ENCODE measurements at regions not wholly inside any gene's neighbourhood (a gene's known extent, or its start where the extent isn't known, plus 50 kb on each side); places are given as distances from the start of the nearest gene placed in this dataset.
A peak's percentile ranks its signal among the peaks of the same experiment; 100 is the strongest.

DNA sequence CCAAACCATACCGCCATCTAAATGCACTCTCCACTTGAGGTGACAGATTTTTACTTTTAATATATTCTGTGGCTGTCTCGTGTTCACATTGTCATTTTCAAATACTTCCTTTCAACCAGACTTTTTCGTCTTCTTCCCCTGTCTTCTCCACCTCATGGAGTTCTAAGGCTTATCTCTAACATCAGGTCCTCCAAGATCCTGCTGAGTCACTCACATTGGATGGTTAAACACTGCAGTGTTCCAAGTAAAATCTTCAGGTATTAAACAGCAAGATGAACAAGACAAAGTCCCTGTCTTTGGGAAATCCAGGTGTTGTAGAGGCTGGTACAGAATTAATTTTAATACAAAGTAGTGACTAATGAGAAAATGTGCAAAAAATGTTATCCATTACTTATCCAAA lies 330.2 kb upstream of the KIF2B start:
- no peak for TF ChIP-seq ZNF432 (CRISPR knock-in tag; IDR thresholded peaks at IDR 0.05; ENCODE audit: borderline replicate concordance)
- no peak for TF ChIP-seq ZBTB1 (CRISPR knock-in tag; IDR thresholded peaks at IDR 0.05; ENCODE audit: borderline replicate concordance)
- no peak for TF ChIP-seq ZNF256 (CRISPR knock-in tag; conservative IDR thresholded peaks at IDR 0.05)
- TF ChIP-seq NFE2L2 (IDR thresholded peaks at IDR 0.05; ENCODE audit: low read length), result peak; percentile 26; the same call in 1 of the 2 replicates
- intact Hi-C loops (cut with micrococcal nuclease; ENCODE audit: unreplicated experiment), result no loop called here
- Histone ChIP-seq H3K9ac (ENCODE audit: insufficient read depth, low read depth, low read length) (no peak overlapping the region), H3K27ac (ENCODE audit: extremely low read length, insufficient read depth, low read length) (no peak overlapping the region), H2AFZ (ENCODE audit: low read length) (no peak overlapping the region), H3K9me3 (ENCODE audit: low read length) (peaks cover 74% of the 10 kb centered on the region), H4K20me1 (ENCODE audit: insufficient read depth, low read length) (no peaks in the 10 kb centered on the region), H3K4me2 (ENCODE audit: low read depth, low read length) (no peak overlapping the region), H3K27me3 (ENCODE audit: control insufficient read depth in 1 of 2, insufficient read depth in 2 of 2, low read length in 2 of 2) (no peaks in the 10 kb centered on the region), H3K4me3 (replicated peaks in 1 of 3; ENCODE audit: insufficient read depth in 1 of 3, low read depth in 2 of 3, low read length in 3 of 3) (no peak overlapping the region), H3K4me1 (ENCODE audit: insufficient read depth, low read length) (no peaks in the 10 kb centered on the region), H3K79me2 (ENCODE audit: insufficient read depth, low read length) (no peaks in the 10 kb centered on the region), H3K36me3 (replicated peaks in 1 of 2; ENCODE audit: control insufficient read depth in 1 of 2, insufficient read depth in 2 of 2, low read length in 2 of 2) (no peaks in the 10 kb centered on the region)
- CTCF ChIA-PET (ENCODE audit: low intra/inter-chr PET ratio, low total read pairs), result no interaction called here
- in situ Hi-C loops (cut with HindIII; ENCODE audit: extremely low pct_ligation_motif_present, low pct_unique_long_range_greater_than_20kb), result no loop called here
- WGBS (ENCODE audit: low lambda C conversion rate), result 0% methylated on average over 3 of the region's 3 CpGs
- no peak for FAIRE-seq
- DNase-seq (ENCODE audit: low spot score), result no peak
- ATAC-seq, result no peak
- no TSS peak for BruUV-seq (replicated peaks)
- POLR2A ChIA-PET, result no interaction called here

DNA sequence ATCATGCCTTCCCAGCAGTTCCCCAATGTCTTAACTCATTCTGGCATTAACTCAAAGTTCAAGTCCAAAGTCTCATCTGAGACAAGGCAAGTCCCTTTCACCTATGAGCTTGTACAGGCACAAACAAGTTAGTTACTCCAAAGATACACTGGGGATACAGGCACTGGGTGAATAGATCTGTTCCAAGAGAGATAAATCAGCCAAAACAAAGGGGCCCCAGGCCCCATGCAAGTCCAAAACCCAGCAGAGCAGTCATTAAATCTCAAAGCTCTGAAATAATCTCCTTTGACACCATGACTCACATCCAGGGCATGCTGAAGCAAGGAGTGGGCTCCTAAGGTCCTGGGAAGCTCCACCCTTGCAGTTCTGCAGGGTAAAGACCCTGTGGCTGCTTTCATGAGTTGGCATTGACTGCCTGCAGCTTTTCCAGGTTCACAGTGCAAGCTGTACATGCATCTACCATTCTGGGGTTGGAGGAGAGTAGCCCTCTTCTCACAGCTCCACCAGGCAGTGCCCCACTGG lies 332.2 kb upstream of the KIF2B start:
- Histone ChIP-seq H4K20me1 (ENCODE audit: insufficient read depth, low read length) (no peaks in the 10 kb centered on the region), H3K9ac (ENCODE audit: insufficient read depth, low read depth, low read length) (no peak overlapping the region), H3K79me2 (ENCODE audit: insufficient read depth, low read length) (no peaks in the 10 kb centered on the region), H3K27ac (ENCODE audit: extremely low read length, insufficient read depth, low read length) (no peak overlapping the region), H3K9me3 (ENCODE audit: low read length) (peaks cover 82% of the 10 kb centered on the region), H3K36me3 (replicated peaks in 1 of 2; ENCODE audit: control insufficient read depth in 1 of 2, insufficient read depth in 2 of 2, low read length in 2 of 2) (no peaks in the 10 kb centered on the region), H3K4me2 (ENCODE audit: low read depth, low read length) (no peak overlapping the region), H2AFZ (ENCODE audit: low read length) (no peak overlapping the region), H3K4me3 (replicated peaks in 1 of 3; ENCODE audit: insufficient read depth in 1 of 3, low read depth in 2 of 3, low read length in 3 of 3) (no peak overlapping the region), H3K27me3 (ENCODE audit: control insufficient read depth in 1 of 2, insufficient read depth in 2 of 2, low read length in 2 of 2) (no peaks in the 10 kb centered on the region), H3K4me1 (ENCODE audit: insufficient read depth, low read length) (no peaks in the 10 kb centered on the region)
- POLR2A ChIA-PET, result no interaction called here
- DNase-seq (ENCODE audit: low spot score) (no peak), ATAC-seq (no peak), FAIRE-seq (no peak)
- CTCF ChIA-PET (ENCODE audit: low intra/inter-chr PET ratio, low total read pairs), result no interaction called here
- intact Hi-C loops (cut with micrococcal nuclease; ENCODE audit: unreplicated experiment) (no loop called here), in situ Hi-C loops (cut with HindIII; ENCODE audit: extremely low pct_ligation_motif_present, low pct_unique_long_range_greater_than_20kb) (no loop called here)
- TF ChIP-seq ZNF317 (CRISPR knock-in tag; IDR thresholded peaks at IDR 0.05) (no peak), THYN1 (CRISPR knock-in tag; IDR thresholded peaks at IDR 0.05; ENCODE audit: borderline replicate concordance, low read depth) (no peak), HCFC1 (IDR thresholded peaks at IDR 0.05; ENCODE audit: low read depth, low read length) (no peak), ZFP37 (CRISPR knock-in tag; IDR thresholded peaks at IDR 0.05; ENCODE audit: borderline replicate concordance) (no peak), MATR3 (CRISPR knock-in tag; IDR thresholded peaks at IDR 0.05) (no peak), ZNF143 (CRISPR knock-in tag; IDR thresholded peaks at IDR 0.05) (no peak), JDP2 (CRISPR knock-in tag; IDR thresholded peaks at IDR 0.05; ENCODE audit: borderline replicate concordance) (no peak)
- TF ChIP-seq, protein P1, sequence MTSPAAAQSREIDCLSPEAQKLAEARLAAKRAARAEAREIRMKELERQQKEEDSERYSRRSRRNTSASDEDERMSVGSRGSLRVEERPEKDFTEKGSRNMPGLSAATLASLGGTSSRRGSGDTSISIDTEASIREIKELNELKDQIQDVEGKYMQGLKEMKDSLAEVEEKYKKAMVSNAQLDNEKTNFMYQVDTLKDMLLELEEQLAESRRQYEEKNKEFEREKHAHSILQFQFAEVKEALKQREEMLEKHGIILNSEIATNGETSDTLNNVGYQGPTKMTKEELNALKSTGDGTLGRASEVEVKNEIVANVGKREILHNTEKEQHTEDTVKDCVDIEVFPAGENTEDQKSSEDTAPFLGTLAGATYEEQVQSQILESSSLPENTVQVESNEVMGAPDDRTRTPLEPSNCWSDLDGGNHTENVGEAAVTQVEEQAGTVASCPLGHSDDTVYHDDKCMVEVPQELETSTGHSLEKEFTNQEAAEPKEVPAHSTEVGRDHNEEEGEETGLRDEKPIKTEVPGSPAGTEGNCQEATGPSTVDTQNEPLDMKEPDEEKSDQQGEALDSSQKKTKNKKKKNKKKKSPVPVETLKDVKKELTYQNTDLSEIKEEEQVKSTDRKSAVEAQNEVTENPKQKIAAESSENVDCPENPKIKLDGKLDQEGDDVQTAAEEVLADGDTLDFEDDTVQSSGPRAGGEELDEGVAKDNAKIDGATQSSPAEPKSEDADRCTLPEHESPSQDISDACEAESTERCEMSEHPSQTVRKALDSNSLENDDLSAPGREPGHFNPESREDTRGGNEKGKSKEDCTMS (CRISPR knock-in tag; conservative IDR thresholded peaks at IDR 0.05), result no peak
- TF ChIP-seq, protein P2, sequence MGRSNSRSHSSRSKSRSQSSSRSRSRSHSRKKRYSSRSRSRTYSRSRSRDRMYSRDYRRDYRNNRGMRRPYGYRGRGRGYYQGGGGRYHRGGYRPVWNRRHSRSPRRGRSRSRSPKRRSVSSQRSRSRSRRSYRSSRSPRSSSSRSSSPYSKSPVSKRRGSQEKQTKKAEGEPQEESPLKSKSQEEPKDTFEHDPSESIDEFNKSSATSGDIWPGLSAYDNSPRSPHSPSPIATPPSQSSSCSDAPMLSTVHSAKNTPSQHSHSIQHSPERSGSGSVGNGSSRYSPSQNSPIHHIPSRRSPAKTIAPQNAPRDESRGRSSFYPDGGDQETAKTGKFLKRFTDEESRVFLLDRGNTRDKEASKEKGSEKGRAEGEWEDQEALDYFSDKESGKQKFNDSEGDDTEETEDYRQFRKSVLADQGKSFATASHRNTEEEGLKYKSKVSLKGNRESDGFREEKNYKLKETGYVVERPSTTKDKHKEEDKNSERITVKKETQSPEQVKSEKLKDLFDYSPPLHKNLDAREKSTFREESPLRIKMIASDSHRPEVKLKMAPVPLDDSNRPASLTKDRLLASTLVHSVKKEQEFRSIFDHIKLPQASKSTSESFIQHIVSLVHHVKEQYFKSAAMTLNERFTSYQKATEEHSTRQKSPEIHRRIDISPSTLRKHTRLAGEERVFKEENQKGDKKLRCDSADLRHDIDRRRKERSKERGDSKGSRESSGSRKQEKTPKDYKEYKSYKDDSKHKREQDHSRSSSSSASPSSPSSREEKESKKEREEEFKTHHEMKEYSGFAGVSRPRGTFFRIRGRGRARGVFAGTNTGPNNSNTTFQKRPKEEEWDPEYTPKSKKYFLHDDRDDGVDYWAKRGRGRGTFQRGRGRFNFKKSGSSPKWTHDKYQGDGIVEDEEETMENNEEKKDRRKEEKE (IDR thresholded peaks at IDR 0.05), result no peak
- BruUV-seq (replicated peaks), result no TSS peak

Data from HepG2 (cell line).